HCT116 (cell line): ENCODE measurements at regions not wholly inside any gene's neighbourhood (a gene's known extent, or its start where the extent isn't known, plus 50 kb on each side); places are given as distances from the start of the nearest gene placed in this dataset.

Source experiments
- ATAC-seq: fragments of 200-7000 bp; cut with Tn5 transposase; 2 replicates; pipeline ENCODE4 v1.9.1; 2020; ENCODE audit warnings: mild to moderate bottlenecking, moderate library complexity
- BruUV-seq: library from RNA; stranded (reverse); fragments of 400-500 nt; replicated peaks from 2 replicates; lab custom pipeline; 2021; lab: Mats Ljungman, UMichigan
- CTCF ChIA-PET: fragments of 300-600 bp; sonication (Branson Sonifier 250); formaldehyde crosslinking; loops from one replicate; lab custom pipeline; 2021; ENCODE audit warnings: antibody characterized with exemption; lab: Charles Lee
- POLR2A ChIA-PET: fragments of 300-600, 350-600 bp; sonication (Branson Sonifier 250); formaldehyde crosslinking; loops from one replicate; lab custom pipeline; 2021; ENCODE audit warnings: antibody characterized with exemption; lab: Charles Lee
- RAD21 ChIA-PET, 2 experiments: fragments of 300-600 bp; sonication (Branson Sonifier 250); formaldehyde crosslinking; loops; one replicate each; lab custom pipeline; 2023; ENCODE audit warnings: low total read pairs in 2 of 2; ENCODE audit not compliant: uncharacterized antibody in 2 of 2, unreplicated experiment in 2 of 2, low non-redundant PET in 1 of 2; lab: Charles Lee
- DNase-seq: peaks from one replicate; pipeline ENCODE4 v3.0.0-alpha.2; 2010; ENCODE audit warnings: low read depth, low spot score
- H2AFZ ChIP-seq: fragments of 200-600 bp; shearing (Covaris generic), sonication (generic); 2 replicates; pipeline ENCODE4 v1.6.1; 2017; ENCODE audit warnings: low read depth, mixed run types, mixed read lengths, antibody characterized with exemption, low read length; ENCODE audit not compliant: poor library complexity, severe bottlenecking
- H3K27ac ChIP-seq: 2 replicates; pipeline ENCODE4 v1.5.1; 2012; ENCODE audit warnings: low read depth, low read length
- H3K27me3 ChIP-seq: fragments of 200-600 bp; sonication (generic); 2 replicates; pipeline ENCODE4 v1.6.1; 2016; ENCODE audit warnings: mixed run types, low read length, mixed read lengths; ENCODE audit not compliant: insufficient read depth
- H3K36me3 ChIP-seq, 2 experiments: fragments of 200-500 bp in 1 of 2; fragments of 200-600 bp in 1 of 2; sonication (Bioruptor generic) in 1 of 2; sonication (generic) in 1 of 2; 2 replicates each; pipeline versions ENCODE4 v1.5.1 to v1.6.1; 2014 to 2016; ENCODE audit warnings: low read length in 2 of 2, inconsistent platforms in 1 of 2, mixed read lengths in 1 of 2, mixed run types in 1 of 2; ENCODE audit not compliant: insufficient read depth in 2 of 2, control insufficient read depth in 1 of 2
- H3K4me1 ChIP-seq, 2 experiments: fragments of 200-600 bp in 1 of 2; sonication (generic) in 1 of 2; 2 replicates each; pipeline versions ENCODE4 v1.5.1 to v1.6.1; 2012 to 2017; ENCODE audit warnings: low read length in 2 of 2, inconsistent platforms in 1 of 2, mild to moderate bottlenecking in 1 of 2, mixed read lengths in 1 of 2, mixed run types in 1 of 2, moderate library complexity in 1 of 2; ENCODE audit not compliant: insufficient read depth in 2 of 2, control insufficient read depth in 1 of 2
- H3K4me2 ChIP-seq: fragments of 200-600 bp; sonication (generic); 2 replicates; pipeline ENCODE4 v1.6.1; 2017; ENCODE audit warnings: mixed run types, low read length, mixed read lengths
- H3K4me3 ChIP-seq, 2 experiments: fragments of 200-600 bp in 1 of 2; sonication (generic) in 1 of 2; replicated peaks in 1 of 2; 2 replicates each; pipeline ENCODE4 v1.5.1; 2011 to 2016; ENCODE audit warnings: low read length in 2 of 2, control low read depth in 1 of 2, low read depth in 1 of 2, mild to moderate bottlenecking in 1 of 2, mixed read lengths in 1 of 2, mixed run types in 1 of 2
- H3K79me2 ChIP-seq: fragments of 200-600 bp; sonication (generic); 2 replicates; pipeline ENCODE4 v1.6.1; 2017; ENCODE audit warnings: mild to moderate bottlenecking, mixed run types, low read length, moderate library complexity, mixed read lengths; ENCODE audit not compliant: insufficient read depth
- H3K9ac ChIP-seq: fragments of 200-600 bp; sonication (generic); 2 replicates; pipeline ENCODE4 v1.6.1; 2016; ENCODE audit warnings: low read length, mixed read lengths
- H3K9me2 ChIP-seq: fragments of 200-600 bp; sonication (generic), shearing (Covaris generic); 2 replicates; pipeline ENCODE4 v1.6.1; 2017; ENCODE audit warnings: mixed run types, mild to moderate bottlenecking, moderate library complexity; ENCODE audit not compliant: insufficient read depth
- H3K9me3 ChIP-seq, 2 experiments: fragments of 200-500 bp in 1 of 2; fragments of 200-600 bp in 1 of 2; sonication (Bioruptor generic) in 1 of 2; sonication (generic) in 1 of 2; 2 replicates each; pipeline ENCODE4 v1.6.1; 2014 to 2017; ENCODE audit warnings: low read length in 2 of 2, mixed read lengths in 2 of 2, inconsistent platforms in 1 of 2, low read depth in 1 of 2, mild to moderate bottlenecking in 1 of 2, mixed run types in 1 of 2, moderate library complexity in 1 of 2; ENCODE audit not compliant: control insufficient read depth in 1 of 2, insufficient read depth in 1 of 2
- H4K20me1 ChIP-seq: fragments of 200-600 bp; sonication (generic), shearing (Covaris generic); 2 replicates; pipeline ENCODE4 v1.6.1; 2017; ENCODE audit warnings: mixed run types, mild to moderate bottlenecking, moderate library complexity; ENCODE audit not compliant: insufficient read depth
- ATF3 ChIP-seq: IDR thresholded peaks from 2 replicates; pipeline ENCODE4 v1.6.1; 2012
- CEBPB ChIP-seq: IDR thresholded peaks from 2 replicates; pipeline ENCODE4 v1.6.1; 2012; ENCODE audit warnings: low read depth
- EGR1 ChIP-seq: IDR thresholded peaks from 2 replicates; pipeline ENCODE4 v1.6.1; 2012; ENCODE audit warnings: low read depth
- ELF1 ChIP-seq: IDR thresholded peaks from 2 replicates; pipeline ENCODE4 v1.6.1; 2012; ENCODE audit warnings: low read depth, borderline replicate concordance
- EZH2phosphoT487 ChIP-seq: fragments of 200-600 bp; IDR thresholded peaks from 2 replicates; pipeline ENCODE4 v1.6.1; 2018; ENCODE audit warnings: antibody characterized with exemption, borderline replicate concordance
- FOSL1 ChIP-seq: IDR thresholded peaks from 2 replicates; pipeline ENCODE4 v1.6.1; 2012; ENCODE audit warnings: low read depth
- POLR2A ChIP-seq: IDR thresholded peaks from 2 replicates; pipeline ENCODE4 v1.7.0; 2011; ENCODE audit warnings: borderline replicate concordance; ENCODE audit not compliant: insufficient read depth, insufficient read length; ENCODE audit errors: extremely low read depth
- RAD21 ChIP-seq: IDR thresholded peaks from 2 replicates; pipeline ENCODE4 v1.6.1; 2012; ENCODE audit warnings: low read depth, mild to moderate bottlenecking
- SP1 ChIP-seq: IDR thresholded peaks from 2 replicates; pipeline ENCODE4 v1.6.1; 2012; ENCODE audit warnings: low read depth
- TCF7L2 ChIP-seq: IDR thresholded peaks from 2 replicates; pipeline ENCODE4 v1.7.0; 2011; ENCODE audit warnings: borderline replicate concordance, inconsistent platforms; ENCODE audit not compliant: insufficient read depth, insufficient read length; ENCODE audit errors: extremely low read depth
- ZBTB33 ChIP-seq: IDR thresholded peaks from 2 replicates; pipeline ENCODE4 v1.6.1; 2011; ENCODE audit warnings: mild to moderate bottlenecking, low read length, moderate library complexity; ENCODE audit not compliant: insufficient replicate concordance; ENCODE audit errors: extremely low read depth
- ZNF274 ChIP-seq: fragments of 200-500 bp; sonication (Bioruptor generic); IDR thresholded peaks from 2 replicates; pipeline ENCODE4 v1.6.1; 2014; ENCODE audit warnings: mild to moderate bottlenecking, low read depth, low read length, inconsistent platforms
- intact Hi-C: fragments of 100-400 bp; cut with micrococcal nuclease; formaldehyde crosslinking; loops from 2 replicates; pipeline ENCODE4 v1.10.0; 2022
- TF ChIP-seq, protein P1 (sequence below): IDR thresholded peaks from 2 replicates; pipeline ENCODE4 v1.6.1; 2012; ENCODE audit warnings: low read depth

DNA sequence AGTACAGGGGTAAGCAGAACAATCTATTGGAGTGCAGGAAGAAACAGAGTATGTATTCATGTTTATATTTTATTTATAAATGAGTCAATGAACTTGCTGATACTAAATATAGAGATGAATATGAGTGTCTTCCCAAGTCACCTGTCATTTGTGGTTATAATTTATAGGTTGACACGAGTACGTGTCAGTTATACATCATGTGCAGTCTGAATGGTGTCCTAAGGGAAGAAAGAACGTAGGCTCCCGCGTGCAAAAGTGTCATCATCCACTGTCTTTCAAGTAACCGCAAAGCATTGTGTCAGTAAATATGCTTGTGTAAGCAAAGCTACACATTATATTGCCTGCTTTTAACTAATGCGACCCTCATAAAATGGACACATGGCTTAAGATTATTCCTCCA lies 786.1 kb downstream of the KCNJ2 start:
- CTCF ChIA-PET = no interaction called here
- H3K4me1 ChIP-seq = no peaks in the 10 kb centered on the region
- H3K4me3 ChIP-seq = no peak overlapping the region
- H3K9ac ChIP-seq = no peak overlapping the region
- ATAC-seq = no peak
- H3K9me3 ChIP-seq = no peaks in the 10 kb centered on the region
- H3K27me3 ChIP-seq = no peaks in the 10 kb centered on the region
- no peak for DNase-seq
- no peaks in the 10 kb centered on the region for H3K9me2 ChIP-seq
- H3K36me3 ChIP-seq = no peaks in the 10 kb centered on the region
- TF ChIP-seq SP1 (no peak), EGR1 (no peak), FOSL1 (no peak), ELF1 (no peak), RAD21 (no peak), CEBPB (no peak), ATF3 (no peak), TCF7L2 (no peak), EZH2phosphoT487 (no peak), ZNF274 (no peak), ZBTB33 (no peak), POLR2A (no peak)
- TF ChIP-seq, protein P1, sequence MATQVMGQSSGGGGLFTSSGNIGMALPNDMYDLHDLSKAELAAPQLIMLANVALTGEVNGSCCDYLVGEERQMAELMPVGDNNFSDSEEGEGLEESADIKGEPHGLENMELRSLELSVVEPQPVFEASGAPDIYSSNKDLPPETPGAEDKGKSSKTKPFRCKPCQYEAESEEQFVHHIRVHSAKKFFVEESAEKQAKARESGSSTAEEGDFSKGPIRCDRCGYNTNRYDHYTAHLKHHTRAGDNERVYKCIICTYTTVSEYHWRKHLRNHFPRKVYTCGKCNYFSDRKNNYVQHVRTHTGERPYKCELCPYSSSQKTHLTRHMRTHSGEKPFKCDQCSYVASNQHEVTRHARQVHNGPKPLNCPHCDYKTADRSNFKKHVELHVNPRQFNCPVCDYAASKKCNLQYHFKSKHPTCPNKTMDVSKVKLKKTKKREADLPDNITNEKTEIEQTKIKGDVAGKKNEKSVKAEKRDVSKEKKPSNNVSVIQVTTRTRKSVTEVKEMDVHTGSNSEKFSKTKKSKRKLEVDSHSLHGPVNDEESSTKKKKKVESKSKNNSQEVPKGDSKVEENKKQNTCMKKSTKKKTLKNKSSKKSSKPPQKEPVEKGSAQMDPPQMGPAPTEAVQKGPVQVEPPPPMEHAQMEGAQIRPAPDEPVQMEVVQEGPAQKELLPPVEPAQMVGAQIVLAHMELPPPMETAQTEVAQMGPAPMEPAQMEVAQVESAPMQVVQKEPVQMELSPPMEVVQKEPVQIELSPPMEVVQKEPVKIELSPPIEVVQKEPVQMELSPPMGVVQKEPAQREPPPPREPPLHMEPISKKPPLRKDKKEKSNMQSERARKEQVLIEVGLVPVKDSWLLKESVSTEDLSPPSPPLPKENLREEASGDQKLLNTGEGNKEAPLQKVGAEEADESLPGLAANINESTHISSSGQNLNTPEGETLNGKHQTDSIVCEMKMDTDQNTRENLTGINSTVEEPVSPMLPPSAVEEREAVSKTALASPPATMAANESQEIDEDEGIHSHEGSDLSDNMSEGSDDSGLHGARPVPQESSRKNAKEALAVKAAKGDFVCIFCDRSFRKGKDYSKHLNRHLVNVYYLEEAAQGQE = no peak
- TF ChIP-seq, all 23 proteins: peak for 0
- no peaks in the 10 kb centered on the region for H3K79me2 ChIP-seq
- no TSS peak for BruUV-seq
- intact Hi-C loops = no loop called here
- H4K20me1 ChIP-seq = no peaks in the 10 kb centered on the region
- H3K27ac ChIP-seq = no peak overlapping the region
- no peak overlapping the region for H2AFZ ChIP-seq
- RAD21 ChIA-PET = no interaction called here
- POLR2A ChIA-PET = no interaction called here
- no peak overlapping the region for H3K4me2 ChIP-seq
